Caco-2 (cell line): ENCODE measurements at regions not wholly inside any gene's neighbourhood (a gene's known extent, or its start where the extent isn't known, plus 50 kb on each side); places are given as distances from the start of the nearest gene placed in this dataset.

Source experiments
- BruUV-seq: library from RNA; stranded (reverse); fragments of 400-500 nt; replicated peaks from 2 replicates; lab custom pipeline; 2021; lab: Mats Ljungman, UMichigan
- CTCF ChIA-PET: fragments of 300-600 bp; sonication (Branson Sonifier 250); formaldehyde crosslinking; loops from one replicate; lab custom pipeline; 2022; ENCODE audit warnings: antibody characterized with exemption; lab: Charles Lee
- POLR2A ChIA-PET: fragments of 300-600 bp; sonication (Branson Sonifier 250); formaldehyde crosslinking; loops from one replicate; lab custom pipeline; 2022; ENCODE audit warnings: antibody characterized with exemption; lab: Charles Lee
- DNase-seq, 2 experiments: peaks; one replicate each; pipeline versions ENCODE4 v3.0.0 to v3.0.0-alpha.2; 2020 to 2022
- H3K27me3 ChIP-seq: replicated peaks from 2 replicates; pipeline ENCODE4 v1.6.0; 2011; ENCODE audit warnings: low read length; ENCODE audit not compliant: control insufficient read depth, insufficient read depth
- H3K36me3 ChIP-seq: 2 replicates; pipeline ENCODE4 v1.5.1; 2011; ENCODE audit warnings: low read length; ENCODE audit not compliant: control insufficient read depth, insufficient read depth
- H3K4me1 ChIP-seq: fragments of 250-450 bp; sonication (Bioruptor Pico); 2 replicates; pipeline ENCODE4 v1.5.1; 2020; ENCODE audit warnings: mild to moderate bottlenecking
- H3K4me3 ChIP-seq: 2 replicates; pipeline ENCODE4 v1.5.1; 2011; ENCODE audit warnings: low read depth, mild to moderate bottlenecking, control low read depth, low read length
- H3K9me3 ChIP-seq: fragments of 250-450 bp; sonication (Bioruptor Pico); 2 replicates; pipeline ENCODE4 v1.5.1; 2020; ENCODE audit warnings: mild to moderate bottlenecking, moderate library complexity
- H3K27ac Mint-ChIP-seq: one replicate; pipeline ENCODE4 v1.8.0; 2022; ENCODE audit warnings: mixed read lengths; ENCODE audit not compliant: unreplicated experiment
- H3K27me3 Mint-ChIP-seq: one replicate; pipeline ENCODE4 v1.8.0; 2022; ENCODE audit warnings: mixed read lengths; ENCODE audit not compliant: insufficient read depth, unreplicated experiment
- H3K36me3 Mint-ChIP-seq: one replicate; pipeline ENCODE4 v1.8.0; 2022; ENCODE audit warnings: mild to moderate bottlenecking, mixed read lengths; ENCODE audit not compliant: insufficient read depth, unreplicated experiment
- H3K4me1 Mint-ChIP-seq: one replicate; pipeline ENCODE4 v1.8.0; 2022; ENCODE audit warnings: low read depth, mixed read lengths; ENCODE audit not compliant: unreplicated experiment
- H3K4me3 Mint-ChIP-seq: one replicate; pipeline ENCODE4 v1.8.0; 2022; ENCODE audit warnings: mild to moderate bottlenecking, moderate library complexity, mixed read lengths; ENCODE audit not compliant: unreplicated experiment
- H3K9me3 Mint-ChIP-seq: one replicate; pipeline ENCODE4 v1.8.0; 2022; ENCODE audit warnings: mixed read lengths; ENCODE audit not compliant: unreplicated experiment
- intact Hi-C: fragments of 100-400 bp; cut with micrococcal nuclease; formaldehyde crosslinking; loops from one replicate; pipeline ENCODE4 v1.10.0; 2022; ENCODE audit not compliant: unreplicated experiment
- TF ChIP-seq, protein P1 (sequence below), 2 experiments: fragments of 200-600 bp in 1 of 2; IDR thresholded peaks; 1 replicate in 1 of 2; 2 replicates in 1 of 2; pipeline versions ENCODE4 v1.5.1 to v1.8.0; 2011 to 2022; ENCODE audit warnings: antibody characterized with exemption in 1 of 2, control low read depth in 1 of 2, inconsistent platforms in 1 of 2, low read depth in 1 of 2, low read length in 1 of 2, mild to moderate bottlenecking in 1 of 2, moderate library complexity in 1 of 2; ENCODE audit not compliant: insufficient read depth in 1 of 2, severe bottlenecking in 1 of 2, unreplicated experiment in 1 of 2

DNA sequence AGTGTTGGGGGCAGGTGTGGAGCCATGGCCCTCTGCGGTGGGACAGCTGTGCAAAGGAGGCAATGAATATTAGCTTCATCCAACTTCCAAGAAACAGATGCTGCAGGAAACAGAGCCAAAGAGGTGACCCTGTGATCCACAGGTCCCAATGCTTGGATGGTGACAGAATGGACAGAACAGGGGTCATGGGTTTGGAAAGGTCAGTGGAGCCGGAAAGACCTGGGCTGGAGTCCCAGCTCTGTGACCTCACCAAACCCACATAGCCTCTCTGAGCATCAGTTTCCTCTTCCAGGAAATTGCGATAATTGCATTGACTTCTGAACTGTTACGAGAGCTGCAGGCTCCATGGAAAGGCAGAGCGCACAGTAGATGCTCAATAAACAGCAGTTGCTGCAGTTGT lies 110.2 kb upstream of the GSC start:
- Histone ChIP-seq H3K4me3 (no peak overlapping the region), H3K27me3 (no peaks in the 10 kb centered on the region), H3K36me3 (no peaks in the 10 kb centered on the region), H3K9me3 (no peaks in the 10 kb centered on the region), H3K4me1 (no peaks in the 10 kb centered on the region)
- Mint-ChIP-seq H3K4me1 (no peaks in the 10 kb centered on the region), H3K36me3 (no peaks in the 10 kb centered on the region), H3K27ac (no peak overlapping the region), H3K9me3 (no peaks in the 10 kb centered on the region), H3K27me3 (peaks cover 10% of the 10 kb centered on the region), H3K4me3 (no peak overlapping the region)
- intact Hi-C loops, result no loop called here
- BruUV-seq, result no TSS peak
- POLR2A ChIA-PET, result no interaction called here
- CTCF ChIA-PET, result no interaction called here
- no peak for DNase-seq
- TF ChIP-seq, protein P1, sequence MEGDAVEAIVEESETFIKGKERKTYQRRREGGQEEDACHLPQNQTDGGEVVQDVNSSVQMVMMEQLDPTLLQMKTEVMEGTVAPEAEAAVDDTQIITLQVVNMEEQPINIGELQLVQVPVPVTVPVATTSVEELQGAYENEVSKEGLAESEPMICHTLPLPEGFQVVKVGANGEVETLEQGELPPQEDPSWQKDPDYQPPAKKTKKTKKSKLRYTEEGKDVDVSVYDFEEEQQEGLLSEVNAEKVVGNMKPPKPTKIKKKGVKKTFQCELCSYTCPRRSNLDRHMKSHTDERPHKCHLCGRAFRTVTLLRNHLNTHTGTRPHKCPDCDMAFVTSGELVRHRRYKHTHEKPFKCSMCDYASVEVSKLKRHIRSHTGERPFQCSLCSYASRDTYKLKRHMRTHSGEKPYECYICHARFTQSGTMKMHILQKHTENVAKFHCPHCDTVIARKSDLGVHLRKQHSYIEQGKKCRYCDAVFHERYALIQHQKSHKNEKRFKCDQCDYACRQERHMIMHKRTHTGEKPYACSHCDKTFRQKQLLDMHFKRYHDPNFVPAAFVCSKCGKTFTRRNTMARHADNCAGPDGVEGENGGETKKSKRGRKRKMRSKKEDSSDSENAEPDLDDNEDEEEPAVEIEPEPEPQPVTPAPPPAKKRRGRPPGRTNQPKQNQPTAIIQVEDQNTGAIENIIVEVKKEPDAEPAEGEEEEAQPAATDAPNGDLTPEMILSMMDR (IDR thresholded peaks at IDR 0.05; ENCODE audit: insufficient read depth in 1 of 2, low read depth in 1 of 2, low read length in 1 of 2, severe bottlenecking in 1 of 2, unreplicated experiment in 1 of 2), result no peak

DNA sequence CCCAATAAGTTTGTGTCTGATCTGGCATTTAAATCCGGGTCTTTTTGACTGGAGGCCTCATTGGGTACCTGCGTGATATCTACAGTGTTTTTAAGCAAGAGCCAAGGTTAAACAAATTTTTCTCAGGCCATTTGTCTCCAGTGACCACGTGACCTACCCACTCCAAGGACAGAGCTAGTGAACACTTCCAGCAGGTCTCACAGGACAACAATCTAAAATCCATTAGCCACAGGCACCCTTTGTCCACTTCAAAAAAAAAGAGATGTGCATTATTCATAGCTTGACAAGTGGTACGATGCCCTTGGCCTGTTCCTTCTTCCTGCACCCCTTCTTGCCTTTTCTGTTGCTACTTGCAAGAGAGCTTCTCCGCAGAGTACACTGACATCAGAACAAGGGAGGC lies 109.6 kb upstream of the GSC start:
- Mint-ChIP-seq H3K27ac (no peak overlapping the region), H3K4me3 (no peak overlapping the region), H3K4me1 (no peaks in the 10 kb centered on the region), H3K9me3 (no peaks in the 10 kb centered on the region), H3K36me3 (no peaks in the 10 kb centered on the region), H3K27me3 (peaks cover 13% of the 10 kb centered on the region)
- BruUV-seq, result no TSS peak
- H3K4me1 ChIP-seq, result no peaks in the 10 kb centered on the region
- TF ChIP-seq, protein P1 (IDR thresholded peaks at IDR 0.05; ENCODE audit: insufficient read depth in 1 of 2, low read depth in 1 of 2, low read length in 1 of 2, severe bottlenecking in 1 of 2, unreplicated experiment in 1 of 2), result no peak
- H3K4me3 ChIP-seq, result no peak overlapping the region
- POLR2A ChIA-PET, result no interaction called here
- intact Hi-C loops, result no loop called here
- H3K9me3 ChIP-seq, result no peaks in the 10 kb centered on the region
- H3K36me3 ChIP-seq, result no peaks in the 10 kb centered on the region
- no peaks in the 10 kb centered on the region for H3K27me3 ChIP-seq
- DNase-seq, result no peak
- CTCF ChIA-PET, result no interaction called here

GRCh38 chr14:94876306-94876705 lies 106.4 kb upstream of the GSC start:
- no peak overlapping the region for H3K27ac Mint-ChIP-seq
- ChIA-PET CTCF (no interaction called here), POLR2A (no interaction called here)
- H3K4me3 ChIP-seq, result no peak overlapping the region
- intact Hi-C loops, result no loop called here
- no peaks in the 10 kb centered on the region for H3K36me3 Mint-ChIP-seq
- H3K27me3 Mint-ChIP-seq, result peaks cover 13% of the 10 kb centered on the region
- no peaks in the 10 kb centered on the region for H3K4me1 Mint-ChIP-seq
- DNase-seq, result no peak
- TF ChIP-seq, protein P1 (IDR thresholded peaks at IDR 0.05; ENCODE audit: insufficient read depth in 1 of 2, low read depth in 1 of 2, low read length in 1 of 2, severe bottlenecking in 1 of 2, unreplicated experiment in 1 of 2), result no peak
- H3K9me3 ChIP-seq, result no peaks in the 10 kb centered on the region
- no peaks in the 10 kb centered on the region for H3K27me3 ChIP-seq
- no peaks in the 10 kb centered on the region for H3K9me3 Mint-ChIP-seq
- no peaks in the 10 kb centered on the region for H3K36me3 ChIP-seq
- no TSS peak for BruUV-seq
- H3K4me3 Mint-ChIP-seq, result no peak overlapping the region
- no peaks in the 10 kb centered on the region for H3K4me1 ChIP-seq
